HEK293T (cell line): ENCODE measurements at regions not wholly inside any gene's neighbourhood (a gene's known extent, or its start where the extent isn't known, plus 50 kb on each side); places are given as distances from the start of the nearest gene placed in this dataset.

Experiments
- BHLHE40 ChIP-seq: fragments of 450-650 bp; IDR thresholded peaks from 2 replicates; pipeline ENCODE4 v1.6.1; 2016; ENCODE audit warnings: mild to moderate bottlenecking, moderate library complexity, borderline replicate concordance
- CTBP1 ChIP-seq: fragments of 450-650 bp; IDR thresholded peaks from 2 replicates; pipeline ENCODE4 v1.6.1; 2016; ENCODE audit warnings: borderline replicate concordance
- ELF4 ChIP-seq: fragments of 450-650 bp; IDR thresholded peaks from 2 replicates; pipeline ENCODE4 v1.6.1; 2017; ENCODE audit warnings: antibody characterized with exemption
- FOXK2 ChIP-seq: fragments of 450-650 bp; IDR thresholded peaks from 2 replicates; pipeline ENCODE4 v1.6.1; 2016; ENCODE audit warnings: mild to moderate bottlenecking
- FOXM1 ChIP-seq: fragments of 450-650 bp; IDR thresholded peaks from 2 replicates; pipeline ENCODE4 v1.6.1; 2017; ENCODE audit warnings: mild to moderate bottlenecking, borderline replicate concordance
- LEF1 ChIP-seq: fragments of 450-650 bp; IDR thresholded peaks from 2 replicates; pipeline ENCODE4 v1.6.1; 2017; ENCODE audit warnings: mild to moderate bottlenecking, borderline replicate concordance
- NFRKB ChIP-seq: fragments of 450-650 bp; IDR thresholded peaks from 2 replicates; pipeline ENCODE4 v1.6.1; 2016; ENCODE audit warnings: mild to moderate bottlenecking, moderate library complexity
- SP1 ChIP-seq: fragments of 450-650 bp; IDR thresholded peaks from 2 replicates; pipeline ENCODE4 v1.6.1; 2017
- TARDBP ChIP-seq: fragments of 450-650 bp; IDR thresholded peaks from 2 replicates; pipeline ENCODE4 v1.6.1; 2016
- ZNF384 ChIP-seq: fragments of 450-650 bp; IDR thresholded peaks from 2 replicates; pipeline ENCODE4 v1.6.1; 2016

DNA sequence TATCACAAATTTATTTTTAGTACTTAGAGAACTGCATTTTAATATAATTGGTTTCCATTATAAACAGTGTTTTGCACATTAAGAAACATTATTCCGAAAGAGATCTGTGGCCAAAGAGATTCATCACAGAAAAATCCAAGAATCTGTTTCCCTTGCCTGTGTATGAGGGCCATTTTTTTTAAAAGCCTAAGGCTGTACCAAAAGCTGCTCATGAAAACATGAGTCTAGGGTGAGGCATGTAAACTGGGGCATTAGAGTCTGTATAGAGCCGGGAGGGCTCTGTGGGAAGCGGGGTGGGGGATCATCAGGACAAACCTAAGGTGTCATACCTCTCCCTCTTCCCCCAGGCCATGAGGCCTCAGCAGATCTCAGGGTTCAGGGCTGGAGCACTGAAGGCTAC lies 223.8 kb downstream of the FBXO15 start:
- TF ChIP-seq CTBP1 = no peak
- TF ChIP-seq TARDBP = no peak
- no peak for TF ChIP-seq FOXK2
- TF ChIP-seq BHLHE40 = no peak
- no peak for TF ChIP-seq SP1
- no peak for TF ChIP-seq ZNF384
- TF ChIP-seq NFRKB = no peak
- no peak for TF ChIP-seq ELF4
- no peak for TF ChIP-seq FOXM1
- TF ChIP-seq LEF1 = no peak
